Mesenchymal stem cell (in vitro differentiated cells and primary cell): ENCODE measurements at regions not wholly inside any gene's neighbourhood (a gene's known extent, or its start where the extent isn't known, plus 50 kb on each side); places are given as distances from the start of the nearest gene placed in this dataset.
"Not testable (repeated sequence)": the region's sequence is repeated elsewhere in the genome, so short reads cannot be mapped to it uniquely, and the experiment has no call there.

Experiments
- DNase-seq: peaks from one replicate; pipeline ENCODE4 v3.0.0-alpha.2; 2013
- H2AFZ ChIP-seq: one replicate; pipeline ENCODE4 v1.6.1; 2013; ENCODE audit warnings: low read depth, mild to moderate bottlenecking, control low read depth, inconsistent platforms, low read length, moderate library complexity
- H2AK5ac ChIP-seq: 2 replicates; pipeline ENCODE4 v1.6.1; 2013; ENCODE audit warnings: low read length, moderate library complexity, mild to moderate bottlenecking, inconsistent platforms; ENCODE audit not compliant: severe bottlenecking
- H2BK120ac ChIP-seq: one replicate; pipeline ENCODE4 v1.6.1; 2013; ENCODE audit warnings: low read depth, mild to moderate bottlenecking, inconsistent platforms, low read length, moderate library complexity
- H2BK12ac ChIP-seq, 2 experiments: one replicate each; pipeline ENCODE4 v1.6.1; 2013; ENCODE audit warnings: inconsistent platforms in 2 of 2, low read length in 2 of 2, mild to moderate bottlenecking in 2 of 2, moderate library complexity in 2 of 2, control low read depth in 1 of 2
- H2BK15ac ChIP-seq: one replicate; pipeline ENCODE4 v1.6.1; 2013; ENCODE audit warnings: mild to moderate bottlenecking, low read depth, inconsistent platforms; ENCODE audit not compliant: poor library complexity, severe bottlenecking
- H2BK5ac ChIP-seq: 2 replicates; pipeline ENCODE4 v1.6.1; 2013; ENCODE audit warnings: low read depth, mild to moderate bottlenecking, low read length, control low read depth, inconsistent platforms; ENCODE audit not compliant: poor library complexity, severe bottlenecking
- H3K14ac ChIP-seq, 2 experiments: one replicate each; pipeline ENCODE4 v1.6.1; 2013; ENCODE audit warnings: inconsistent platforms in 2 of 2, low read length in 2 of 2, control low read depth in 1 of 2, mild to moderate bottlenecking in 1 of 2, moderate library complexity in 1 of 2
- H3K18ac ChIP-seq, 2 experiments: one replicate each; pipeline ENCODE4 v1.6.1; 2013; ENCODE audit warnings: inconsistent platforms in 2 of 2, low read length in 2 of 2, control low read depth in 1 of 2, low read depth in 1 of 2, mild to moderate bottlenecking in 1 of 2
- H3K23ac ChIP-seq, 2 experiments: one replicate each; pipeline ENCODE4 v1.6.1; 2013; ENCODE audit warnings: inconsistent platforms in 2 of 2, low read length in 2 of 2, mild to moderate bottlenecking in 2 of 2, moderate library complexity in 2 of 2, control low read depth in 1 of 2
- H3K27ac ChIP-seq: 2 replicates; pipeline ENCODE4 v1.5.1; 2013; ENCODE audit warnings: mild to moderate bottlenecking, moderate library complexity, low read length, control low read depth, inconsistent platforms; ENCODE audit not compliant: poor library complexity, severe bottlenecking
- H3K27me3 ChIP-seq, 2 experiments: 2 replicates each; pipeline versions ENCODE4 v1.6.1 to v1.7.0; 2013; ENCODE audit warnings: low read length in 2 of 2, mild to moderate bottlenecking in 2 of 2, moderate library complexity in 2 of 2, control low read depth in 1 of 2, inconsistent platforms in 1 of 2; ENCODE audit not compliant: control insufficient read depth in 1 of 2, insufficient read depth in 1 of 2
- H3K36me3 ChIP-seq, 2 experiments: 2 replicates each; pipeline versions ENCODE4 v1.6.1 to v1.7.0; 2013; ENCODE audit warnings: low read length in 2 of 2, control low read depth in 1 of 2, inconsistent platforms in 1 of 2, low read depth in 1 of 2, mild to moderate bottlenecking in 1 of 2; ENCODE audit not compliant: insufficient read depth in 2 of 2, control insufficient read depth in 1 of 2
- H3K4ac ChIP-seq, 2 experiments: one replicate each; pipeline ENCODE4 v1.6.1; 2013; ENCODE audit warnings: inconsistent platforms in 2 of 2, low read length in 2 of 2, mild to moderate bottlenecking in 2 of 2, moderate library complexity in 2 of 2, control low read depth in 1 of 2, low read depth in 1 of 2
- H3K4me1 ChIP-seq: 2 replicates; pipeline ENCODE4 v1.6.1; 2013; ENCODE audit warnings: low read depth, low read length, control low read depth; ENCODE audit not compliant: control insufficient read depth, insufficient read depth
- H3K4me2 ChIP-seq: 2 replicates; pipeline ENCODE4 v1.6.1; 2013; ENCODE audit warnings: low read length, mild to moderate bottlenecking, inconsistent platforms; ENCODE audit not compliant: poor library complexity, severe bottlenecking
- H3K4me3 ChIP-seq, 2 experiments: 2 replicates each; pipeline versions ENCODE4 v1.5.1 to v1.7.0; 2013; ENCODE audit warnings: low read length in 2 of 2, mild to moderate bottlenecking in 2 of 2, control low read depth in 1 of 2, low read depth in 1 of 2; ENCODE audit not compliant: insufficient read depth in 1 of 2
- H3K79me1 ChIP-seq: replicated peaks from 2 replicates; pipeline ENCODE4 v1.6.1; 2013; ENCODE audit warnings: mild to moderate bottlenecking, control low read depth, low read length, inconsistent platforms; ENCODE audit not compliant: poor library complexity, severe bottlenecking
- H3K9ac ChIP-seq: 2 replicates; pipeline ENCODE4 v1.7.0; 2013; ENCODE audit warnings: mild to moderate bottlenecking, low read length, moderate library complexity
- H3K9me3 ChIP-seq: 2 replicates; pipeline ENCODE4 v1.7.0; 2013; ENCODE audit warnings: mild to moderate bottlenecking, low read length; ENCODE audit not compliant: control insufficient read depth
- H4K8ac ChIP-seq: one replicate; pipeline ENCODE4 v1.6.1; 2013; ENCODE audit warnings: inconsistent platforms, mild to moderate bottlenecking, low read length, moderate library complexity
- H4K91ac ChIP-seq: one replicate; pipeline ENCODE4 v1.6.1; 2013; ENCODE audit warnings: mild to moderate bottlenecking, low read length, inconsistent platforms
- WGBS: methylation state at CpG from one replicate; pipeline ENCODE4 v1.1.7; 2013; ENCODE audit warnings: mixed read lengths; 5-methylcytosine and 5-hydroxymethylcytosine counted together

- Histone ChIP-seq H3K9ac (no peak overlapping the region), H2AFZ (no peak overlapping the region), H2BK120ac (no peak overlapping the region), H3K4me1 (peaks cover 5% of the 10 kb centered on the region), H3K4me3 (no peak overlapping the region), H3K4ac (no peak overlapping the region), H3K4me2 (no peak overlapping the region), H3K23ac (no peak overlapping the region), H4K91ac (no peak overlapping the region), H2AK5ac (no peak overlapping the region), H2BK12ac (no peak overlapping the region), H2BK15ac (no peak overlapping the region), H3K79me1 (no peaks in the 10 kb centered on the region), H3K27ac (no peak overlapping the region), H2BK5ac (no peak overlapping the region), H3K14ac (no peak overlapping the region), H3K9me3 (no peaks in the 10 kb centered on the region), H3K36me3 (peaks cover 2 to 14% of the 10 kb centered on the region in 2 experiments), H3K18ac (no peak overlapping the region), H4K8ac (no peak overlapping the region), H3K27me3 (no peaks in the 10 kb centered on the region)
- no peak for DNase-seq
- 97% methylated on average over 1 of the region's 1 CpG for WGBS
Observed at GRCh38 chr17:31605761-31606160, 214.3 kb downstream of the RAB11FIP4 start.

GRCh38 chr17:31604936-31605335 is 213.5 kb downstream of the RAB11FIP4 start:
- no peak overlapping the region for H2AK5ac ChIP-seq
- no peak overlapping the region for H4K8ac ChIP-seq
- H3K18ac ChIP-seq = no peak overlapping the region
- H3K9ac ChIP-seq = no peak overlapping the region
- no peaks in the 10 kb centered on the region for H3K27me3 ChIP-seq
- H2BK15ac ChIP-seq = no peak overlapping the region
- H2AFZ ChIP-seq = no peak overlapping the region
- H3K14ac ChIP-seq = no peak overlapping the region
- DNase-seq = no peak
- H4K91ac ChIP-seq = no peak overlapping the region
- no peak overlapping the region for H3K4ac ChIP-seq
- WGBS = 98% methylated on average over 4 of the region's 5 CpGs
- H2BK12ac ChIP-seq = no peak overlapping the region
- H3K27ac ChIP-seq = no peak overlapping the region
- no peaks in the 10 kb centered on the region for H3K79me1 ChIP-seq
- no peak overlapping the region for H2BK120ac ChIP-seq
- H3K36me3 ChIP-seq = peaks cover 2 to 16% of the 10 kb centered on the region in 2 experiments
- H3K9me3 ChIP-seq = no peaks in the 10 kb centered on the region
- H2BK5ac ChIP-seq = no peak overlapping the region
- no peak overlapping the region for H3K4me3 ChIP-seq
- no peak overlapping the region for H3K4me2 ChIP-seq
- no peak overlapping the region for H3K23ac ChIP-seq
- H3K4me1 ChIP-seq = peaks cover 7% of the 10 kb centered on the region

GRCh38 chr17:31600144-31600543 is 208.7 kb downstream of the RAB11FIP4 start:
- not testable (repeated sequence) for H3K14ac ChIP-seq, H3K23ac ChIP-seq, H3K18ac ChIP-seq, H3K27ac ChIP-seq, H3K9me3 ChIP-seq, H2BK12ac ChIP-seq, H4K8ac ChIP-seq, H3K27me3 ChIP-seq, H3K79me1 ChIP-seq, H4K91ac ChIP-seq, H2AFZ ChIP-seq, H3K4ac ChIP-seq, H2BK120ac ChIP-seq, H2AK5ac ChIP-seq, H2BK5ac ChIP-seq, DNase-seq, H3K4me2 ChIP-seq, H3K9ac ChIP-seq
- peaks cover 18 to 43% of the 10 kb centered on the region in 2 experiments for H3K36me3 ChIP-seq
- H2BK15ac ChIP-seq = peak overlapping the region; percentile 54
- 83% methylated on average over 9 of the region's 9 CpGs for WGBS
- H3K4me1 ChIP-seq = peaks cover 48% of the 10 kb centered on the region
- peak overlapping the region in 1 of 2 experiments; percentile 0 for H3K4me3 ChIP-seq

- Histone ChIP-seq H2BK5ac (no peak overlapping the region), H3K27me3 (no peaks in the 10 kb centered on the region), H3K9me3 (no peaks in the 10 kb centered on the region), H4K8ac (peak overlapping the region; percentile 93), H3K4ac (peak overlapping the region; percentile 57 to 78), H2BK12ac (peak overlapping the region; percentile 59 to 99), H3K23ac (peak overlapping the region in 1 of 2 experiments; percentile 29), H3K4me2 (no peak overlapping the region), H3K14ac (peak overlapping the region in 1 of 2 experiments; percentile 89), H2BK120ac (peak overlapping the region; percentile 80), H3K18ac (peak overlapping the region; percentile 98 to 100), H3K4me3 (no peak overlapping the region), H2BK15ac (peak overlapping the region; percentile 68), H2AK5ac (peak overlapping the region; percentile 99), H3K27ac (peak overlapping the region; percentile 46), H2AFZ (no peak overlapping the region), H4K91ac (peak overlapping the region; percentile 86), H3K36me3 (peaks cover 20 to 49% of the 10 kb centered on the region in 2 experiments), H3K4me1 (peaks cover 56% of the 10 kb centered on the region), H3K79me1 (peaks cover 11% of the 10 kb centered on the region), H3K9ac (peak overlapping the region; percentile 36)
- WGBS = 60% methylated on average over 11 of the region's 11 CpGs
- DNase-seq = peak; percentile 64
Observed at GRCh38 chr17:31598921-31599571, 207.6 kb downstream of the RAB11FIP4 start.
